Posterior vena cava (tissue), 2 donors: ENCODE measurements at regions not wholly inside any gene's neighbourhood (a gene's known extent, or its start where the extent isn't known, plus 50 kb on each side); places are given as distances from the start of the nearest gene placed in this dataset.

Experiments used
- DNase-seq: peaks from one replicate; pipeline ENCODE4 v3.0.0-alpha.2; 2020; ENCODE audit warnings: low spot score
- intact Hi-C, 2 donors: fragments of 100-400 bp; cut with DNase I; formaldehyde crosslinking; loops; one replicate each; pipeline versions ENCODE4 v1.14.1 to v1.14.2; 2022 to 2023
- donor health status: DM: yes; HTN: yes; CAD: no.
- donor health status: DM: yes; HTN: yes; CAD: no.

DNA sequence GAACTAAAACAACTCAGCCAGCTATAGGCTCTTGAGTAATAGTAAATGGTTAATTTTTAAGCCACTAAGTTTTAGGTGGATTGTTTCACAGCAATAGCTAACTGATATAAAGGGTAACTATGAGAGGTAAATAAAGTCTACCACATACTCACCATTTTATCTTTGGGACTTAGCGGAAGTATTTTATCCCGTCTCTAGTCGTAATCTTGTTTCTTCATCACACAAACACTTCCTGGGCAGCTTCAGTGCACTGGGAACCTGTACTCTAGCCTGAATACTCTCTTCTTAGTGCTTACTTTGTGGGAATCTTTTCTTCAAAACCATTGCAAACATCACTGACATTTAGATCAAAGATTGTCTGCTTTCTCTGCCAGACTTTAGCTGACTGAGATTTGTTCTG lies 360.5 kb downstream of the EPHA4 start:
- no peak for DNase-seq
- intact Hi-C loops, result no loop called here

- intact Hi-C loops, result no loop called here
These were observed 360.0 kb downstream of the EPHA4 start for GRCh38 chr2:221212105-221212504.

DNA sequence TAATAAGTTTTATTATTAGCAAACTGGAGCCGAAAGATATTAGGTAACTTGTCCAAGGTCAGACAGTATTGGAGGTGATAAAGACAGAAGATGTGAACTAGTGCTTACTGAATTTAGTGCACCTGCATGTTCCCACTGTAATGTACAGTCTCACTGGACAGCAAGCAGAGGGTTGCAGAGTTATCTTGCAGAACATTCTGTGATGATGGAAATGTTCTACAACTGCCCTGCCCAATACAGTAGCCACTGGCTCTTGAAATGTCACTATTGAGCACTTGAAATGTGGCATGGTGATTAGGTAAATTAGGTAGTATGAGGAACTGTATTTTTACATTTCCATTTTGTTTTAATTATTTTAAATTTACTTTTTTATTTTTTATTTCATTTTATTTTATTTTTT lies 356.6 kb downstream of the EPHA4 start:
- intact Hi-C loops, result no loop called here
- DNase-seq, result no peak

More at GRCh38 chr2:221212105-221212504, 360.0 kb downstream of the EPHA4 start:
- no peak for DNase-seq

- DNase-seq, result no peak
- intact Hi-C loops, result no loop called here
These were observed 355.5 kb downstream of the EPHA4 start for GRCh38 chr2:221216636-221217035.

- DNase-seq, result no peak
- intact Hi-C loops, result loop anchor here in 1 of 2 donors (2.0 kb wide), 1 partner anchor 65 kb away; no protein-coding TSS in a partner anchor
These were observed 346.4 kb downstream of the EPHA4 start for GRCh38 chr2:221225752-221226151.

DNA sequence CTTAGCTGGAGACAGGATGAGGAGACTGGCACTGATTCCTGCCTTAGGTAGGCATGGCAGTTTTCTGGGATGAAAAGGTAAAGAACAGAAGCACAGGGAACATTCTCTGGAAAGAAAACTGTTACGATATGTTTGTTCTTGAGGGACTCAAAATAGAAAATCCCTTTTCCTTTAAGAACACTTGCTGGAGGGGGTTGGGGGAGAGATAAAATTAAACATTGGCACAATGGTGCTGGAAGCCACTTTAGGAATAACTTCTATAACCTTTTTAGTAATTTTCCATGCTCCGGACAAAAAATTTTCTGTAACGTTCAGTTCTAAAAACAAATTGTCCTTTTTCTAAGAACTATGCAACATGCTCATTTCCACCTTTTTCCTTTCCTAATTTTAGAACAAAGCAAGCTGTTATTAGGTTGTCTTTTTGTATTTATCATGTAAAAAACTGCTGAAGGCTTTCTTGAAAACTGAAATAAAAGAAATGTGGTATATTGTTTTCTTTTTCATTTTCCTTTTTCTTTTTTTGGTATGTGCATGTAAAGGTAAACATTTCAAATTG lies 343.8 kb downstream of the EPHA4 start:
- intact Hi-C loops, result no loop called here
- DNase-seq, result no peak

DNA sequence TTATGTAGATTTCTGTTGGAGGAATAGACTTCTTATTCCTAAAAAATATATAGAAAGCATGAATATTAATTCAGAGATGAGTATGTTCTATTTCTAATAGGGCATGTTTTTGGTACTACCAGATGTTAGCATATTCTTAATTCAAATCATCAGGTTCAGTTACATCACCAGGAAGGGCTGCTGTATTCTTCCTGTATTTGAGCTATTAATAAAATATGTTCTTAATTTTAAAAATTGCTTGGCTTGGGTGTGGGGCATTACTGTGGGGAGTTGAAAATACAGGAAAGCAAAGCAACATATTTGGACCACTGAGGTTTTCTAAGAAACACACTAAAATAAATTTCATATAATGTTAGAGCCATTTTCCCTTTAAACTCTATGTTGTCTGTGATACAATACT lies 343.0 kb downstream of the EPHA4 start:
- no peak for DNase-seq
- intact Hi-C loops, result no loop called here

GRCh38 chr2:221231511-221231910 lies 340.6 kb downstream of the EPHA4 start:
- intact Hi-C loops, result no loop called here
- no peak for DNase-seq

- intact Hi-C loops, result no loop called here
- no peak for DNase-seq
These were observed 336.2 kb downstream of the EPHA4 start for GRCh38 chr2:221235941-221236340.

- intact Hi-C loops, result no loop called here
- DNase-seq, result no peak
These were observed 331.0 kb downstream of the EPHA4 start for GRCh38 chr2:221241072-221241471.

- intact Hi-C loops, result no loop called here
- no peak for DNase-seq
These were observed 328.3 kb downstream of the EPHA4 start for GRCh38 chr2:221243771-221244170.

DNA sequence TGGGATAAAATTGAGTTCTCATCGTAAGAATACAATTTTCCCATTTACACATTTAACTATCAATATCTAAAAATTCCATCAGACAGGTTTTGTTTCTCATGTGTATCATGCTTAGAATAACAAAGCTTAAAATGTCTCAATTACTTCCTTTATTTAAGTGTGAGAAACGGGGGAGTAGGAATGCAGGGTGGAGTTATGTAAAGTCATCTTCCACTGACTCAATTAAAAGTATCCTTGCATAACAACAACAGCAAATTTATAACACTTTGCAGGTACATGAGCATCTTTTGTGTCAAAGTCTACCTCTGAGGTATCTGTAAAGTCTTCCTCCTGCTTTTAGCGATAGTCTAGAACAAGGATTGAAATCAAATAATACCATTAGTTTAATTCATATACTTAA lies 327.1 kb downstream of the EPHA4 start:
- intact Hi-C loops, result no loop called here
- no peak for DNase-seq

DNA sequence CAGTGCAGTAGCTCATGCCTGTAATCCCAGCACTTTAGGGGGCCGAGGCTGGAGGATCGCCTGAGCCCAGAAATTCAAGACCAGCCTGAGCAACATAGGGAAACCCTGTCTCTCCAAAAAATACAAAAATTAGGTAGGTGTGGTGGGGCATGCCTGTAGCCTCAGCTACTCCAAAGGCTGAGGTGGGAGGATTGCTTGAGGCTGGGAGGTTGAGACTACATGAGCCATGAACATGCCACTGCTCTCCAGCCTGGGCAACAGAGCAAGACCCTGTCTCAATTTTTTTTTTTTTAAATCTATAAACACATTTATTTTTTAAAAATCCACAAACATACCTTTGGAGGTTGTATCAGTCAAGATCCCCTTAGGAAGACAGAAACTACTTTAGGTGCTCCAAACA lies 326.3 kb downstream of the EPHA4 start:
- no peak for DNase-seq
- intact Hi-C loops, result no loop called here

- DNase-seq, result no peak
- intact Hi-C loops, result no loop called here
These were observed 317.8 kb downstream of the EPHA4 start for GRCh38 chr2:221254299-221254698.

DNA sequence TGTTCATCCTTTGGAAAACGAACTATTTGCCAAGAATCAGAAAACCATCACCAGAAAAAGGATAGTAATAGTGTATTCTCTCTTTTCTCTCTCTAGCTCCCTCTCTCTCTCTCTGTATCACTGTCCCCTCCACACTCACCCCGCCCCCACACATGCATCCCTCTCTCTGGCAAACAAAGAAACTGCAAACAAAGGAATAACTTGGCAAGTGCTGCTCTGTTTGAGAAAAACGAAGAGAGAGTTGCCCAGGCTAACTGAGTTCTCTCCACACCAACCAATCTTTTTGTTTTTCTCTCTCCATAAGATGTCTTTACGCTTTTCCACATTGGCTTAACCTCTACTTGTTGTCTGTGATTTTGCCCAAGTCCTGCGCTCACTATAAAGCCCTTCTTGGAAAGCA lies 316.2 kb downstream of the EPHA4 start:
- no peak for DNase-seq
- intact Hi-C loops, result no loop called here

GRCh38 chr2:221258464-221258863 lies 313.6 kb downstream of the EPHA4 start:
- DNase-seq, result no peak
- intact Hi-C loops, result no loop called here

DNA sequence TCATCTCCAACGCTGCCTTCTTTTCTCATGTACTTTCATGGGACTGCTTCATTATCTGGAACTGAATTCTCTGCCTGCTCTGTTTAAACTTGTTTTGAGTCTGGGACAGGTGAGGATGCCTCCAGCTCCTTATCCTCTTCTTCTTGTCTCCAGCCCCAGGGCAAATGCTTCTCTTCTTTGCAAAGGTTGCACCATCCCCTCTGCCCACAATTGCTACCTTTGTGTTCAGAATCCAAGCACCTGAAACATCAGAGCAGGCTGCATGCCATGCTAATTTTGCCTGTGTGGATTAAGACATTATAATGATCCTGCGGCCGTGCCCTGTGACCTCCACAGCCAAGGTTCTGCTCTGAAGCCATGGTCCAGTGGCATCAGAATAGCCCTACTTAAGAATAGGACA lies 309.5 kb downstream of the EPHA4 start:
- intact Hi-C loops, result no loop called here
- no peak for DNase-seq

DNA sequence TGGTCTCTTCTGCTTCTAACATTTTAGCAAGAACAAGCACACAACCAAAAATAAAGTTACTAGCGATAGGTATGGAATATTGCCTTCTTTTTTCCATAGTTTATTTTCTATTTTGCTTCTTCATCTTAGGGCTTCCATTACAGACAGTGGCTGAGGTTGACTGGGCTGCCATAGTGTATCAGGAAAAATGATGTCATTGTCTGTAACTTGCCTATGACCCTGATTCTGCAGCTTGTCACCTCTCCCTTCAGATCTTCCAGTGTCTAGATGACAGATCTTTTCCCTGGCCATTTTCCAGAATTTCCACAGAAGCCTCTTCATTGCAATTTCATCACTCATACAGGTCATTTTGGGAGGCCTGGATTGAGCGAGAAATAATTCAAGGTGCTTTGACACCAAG lies 308.5 kb downstream of the EPHA4 start:
- DNase-seq, result no peak
- intact Hi-C loops, result no loop called here

GRCh38 chr2:221264318-221264717 lies 307.8 kb downstream of the EPHA4 start:
- intact Hi-C loops, result no loop called here
- no peak for DNase-seq

DNA sequence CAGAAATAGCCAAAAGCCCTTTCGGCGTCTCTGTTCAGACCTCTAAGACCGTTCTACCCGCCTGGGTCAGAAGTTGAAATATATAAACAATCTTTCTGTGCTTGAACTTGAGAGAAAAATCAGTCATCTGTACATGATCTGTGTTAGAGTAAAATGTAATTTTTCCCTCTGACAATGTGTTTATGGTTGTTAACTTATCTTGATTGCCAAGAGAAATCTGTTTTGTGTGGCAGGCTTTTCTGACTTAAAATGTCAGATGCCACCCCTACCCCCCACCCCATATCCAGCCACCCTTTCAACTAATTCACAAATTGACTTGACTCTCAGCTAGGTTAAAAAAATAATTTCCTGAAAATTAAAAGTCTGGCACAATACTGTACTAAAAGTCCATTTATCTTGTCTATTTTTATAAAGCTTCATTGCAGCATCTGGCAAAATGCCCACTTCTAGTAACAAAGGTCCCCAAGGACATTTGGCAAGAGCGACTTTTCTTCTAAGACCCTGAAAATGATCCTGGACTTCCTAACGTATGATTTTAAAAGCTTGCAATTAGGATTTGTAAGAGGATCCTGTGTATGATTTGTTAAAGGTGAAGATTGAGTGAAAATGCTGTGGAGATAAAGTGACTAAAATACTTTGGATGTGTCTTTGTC lies 304.2 kb downstream of the EPHA4 start:
- intact Hi-C loops, result no loop called here
- DNase-seq, result no peak

GRCh38 chr2:221268631-221269030 lies 303.5 kb downstream of the EPHA4 start:
- no peak for DNase-seq
- intact Hi-C loops, result no loop called here

- DNase-seq, result no peak
- intact Hi-C loops, result no loop called here
These were observed 301.3 kb downstream of the EPHA4 start for GRCh38 chr2:221270806-221271205.
